ENCODE measurements at regions not wholly inside any gene's neighbourhood (a gene's known extent, or its start where the extent isn't known, plus 50 kb on each side); places are given as distances from the start of the nearest gene placed in this dataset.

GRCh38 chr2:216768908-216769411 lies 73.6 kb upstream of the IGFBP5 start:
- no peak for TF ChIP-seq CTCF (IDR thresholded peaks at IDR 0.05)
- no peak for TF ChIP-seq POLR2AphosphoS5 (IDR thresholded peaks at IDR 0.05)
- no peak for TF ChIP-seq POLR2A (IDR thresholded peaks at IDR 0.05)
- TF ChIP-seq EP300 (IDR thresholded peaks at IDR 0.05), result no peak
